Neural cell (in vitro differentiated cells): ENCODE measurements at regions not wholly inside any gene's neighbourhood (a gene's known extent, or its start where the extent isn't known, plus 50 kb on each side); places are given as distances from the start of the nearest gene placed in this dataset.

Experiments
- H2AFZ ChIP-seq: fragments of 200-600, 300-800 bp; sonication (generic), shearing (Covaris generic); 2 replicates; pipeline ENCODE4 v1.6.0; 2014; ENCODE audit warnings: low read depth, mild to moderate bottlenecking, antibody characterized with exemption, low read length, moderate library complexity
- H3F3A ChIP-seq: fragments of 200-600 bp; shearing (Covaris generic); 2 replicates; pipeline ENCODE4 v1.6.1; 2016; ENCODE audit warnings: mild to moderate bottlenecking, moderate library complexity, mixed read lengths, antibody characterized with exemption, low read length; ENCODE audit not compliant: insufficient read depth, poor library complexity, severe bottlenecking
- H3K27ac ChIP-seq: fragments of 200-600, 300-800 bp; sonication (generic), shearing (Covaris generic); 2 replicates; pipeline ENCODE4 v1.5.1; 2014; ENCODE audit warnings: mild to moderate bottlenecking, low read length, moderate library complexity
- H3K27me3 ChIP-seq: fragments of 300-800, 200-600 bp; sonication (generic), shearing (Covaris generic); 2 replicates; pipeline ENCODE4 v1.6.0; 2014; ENCODE audit warnings: mild to moderate bottlenecking, low read depth, low read length, moderate library complexity; ENCODE audit not compliant: insufficient read depth
- H3K36me3 ChIP-seq: fragments of 300-800, 200-600 bp; sonication (generic), shearing (Covaris generic); 2 replicates; pipeline ENCODE4 v1.5.1; 2014; ENCODE audit warnings: mild to moderate bottlenecking, antibody characterized with exemption, low read length, moderate library complexity; ENCODE audit not compliant: insufficient read depth
- H3K4me2 ChIP-seq: fragments of 300-800, 200-600 bp; sonication (generic), shearing (Covaris generic); 2 replicates; pipeline ENCODE4 v1.6.0; 2014; ENCODE audit warnings: mild to moderate bottlenecking, low read length
- H3K4me3 ChIP-seq: fragments of 300-800, 200-600 bp; sonication (generic), shearing (Covaris generic); 2 replicates; pipeline ENCODE4 v1.5.1; 2014; ENCODE audit warnings: mild to moderate bottlenecking, low read length, moderate library complexity
- H3K79me2 ChIP-seq: fragments of 200-600 bp; shearing (Covaris generic); replicated peaks from 2 replicates; pipeline ENCODE4 v1.6.0; 2014; ENCODE audit warnings: mild to moderate bottlenecking, low read length, moderate library complexity; ENCODE audit not compliant: insufficient read depth
- H3K9ac ChIP-seq: fragments of 300-800, 200-600 bp; sonication (generic), shearing (Covaris generic); 2 replicates; pipeline ENCODE4 v1.6.1; 2016; ENCODE audit warnings: mild to moderate bottlenecking, low read length, mixed read lengths
- H3K9me2 ChIP-seq: fragments of 200-600 bp; shearing (Covaris generic); 2 replicates; pipeline ENCODE4 v1.6.1; 2016; ENCODE audit warnings: mild to moderate bottlenecking, low read length, mixed read lengths; ENCODE audit not compliant: insufficient read depth
- H3K9me3 ChIP-seq: fragments of 200-600, 300-800 bp; sonication (generic), shearing (Covaris generic); 2 replicates; pipeline ENCODE4 v1.6.1; 2016; ENCODE audit warnings: mild to moderate bottlenecking, mixed run types, low read length, moderate library complexity, mixed read lengths
- H4K20me1 ChIP-seq: fragments of 200-600 bp; shearing (Covaris generic); 2 replicates; pipeline ENCODE4 v1.6.1; 2016; ENCODE audit warnings: mild to moderate bottlenecking, mixed run types; ENCODE audit not compliant: insufficient read depth
- EP300 ChIP-seq: fragments of 450-650 bp; conservative IDR thresholded peaks from 2 replicates; pipeline ENCODE4 v1.6.1; 2014; ENCODE audit warnings: antibody characterized with exemption, mild to moderate bottlenecking, moderate library complexity; ENCODE audit not compliant: poor library complexity, severe bottlenecking
- EZH2 ChIP-seq: fragments of 200-600, 300-800 bp; shearing (Covaris generic), sonication (generic); IDR thresholded peaks from 2 replicates; pipeline ENCODE4 v1.6.1; 2014; ENCODE audit warnings: antibody characterized with exemption, low read length, borderline replicate concordance, mild to moderate bottlenecking; ENCODE audit not compliant: insufficient read depth, poor library complexity, severe bottlenecking
- MXI1 ChIP-seq: fragments of 450-650 bp; conservative IDR thresholded peaks from 2 replicates; pipeline ENCODE4 v1.6.1; 2014; ENCODE audit warnings: antibody characterized with exemption, mild to moderate bottlenecking; ENCODE audit not compliant: poor library complexity, severe bottlenecking
- POLR2AphosphoS5 ChIP-seq: IDR thresholded peaks from 2 replicates; pipeline ENCODE4 v1.6.1; 2012
- RAD21 ChIP-seq: fragments of 450-650 bp; conservative IDR thresholded peaks from 2 replicates; pipeline ENCODE4 v1.6.1; 2014; ENCODE audit warnings: antibody characterized with exemption, mild to moderate bottlenecking, moderate library complexity
- SMC3 ChIP-seq: fragments of 450-650 bp; conservative IDR thresholded peaks from 2 replicates; pipeline ENCODE4 v1.6.1; 2014; ENCODE audit warnings: antibody characterized with exemption, mild to moderate bottlenecking, moderate library complexity; ENCODE audit not compliant: poor library complexity
- TAF1 ChIP-seq: IDR thresholded peaks from 2 replicates; pipeline ENCODE4 v1.6.1; 2012; ENCODE audit warnings: low read depth
- TF ChIP-seq, protein P1 (sequence below): fragments of 450-650 bp; IDR thresholded peaks from 2 replicates; pipeline ENCODE4 v1.5.1; 2014; ENCODE audit warnings: antibody characterized with exemption, mild to moderate bottlenecking, moderate library complexity; ENCODE audit not compliant: poor library complexity, severe bottlenecking
- TF ChIP-seq, protein P2 (sequence below): IDR thresholded peaks from 2 replicates; pipeline ENCODE4 v1.6.1; 2012; ENCODE audit warnings: borderline replicate concordance

- H3K36me3 ChIP-seq: no peaks in the 10 kb centered on the region
- no peak overlapping the region for H3K27ac ChIP-seq
- H3K9me3 ChIP-seq: peaks cover 7% of the 10 kb centered on the region
- H3K4me2 ChIP-seq: no peak overlapping the region
- TF ChIP-seq EZH2 (no peak), RAD21 (no peak), EP300 (no peak), MXI1 (no peak)
- H3K27me3 ChIP-seq: no peaks in the 10 kb centered on the region
- H3F3A ChIP-seq: no peaks in the 10 kb centered on the region
- no peaks in the 10 kb centered on the region for H3K79me2 ChIP-seq
- H3K4me3 ChIP-seq: no peak overlapping the region
- H3K9ac ChIP-seq: no peak overlapping the region
- H2AFZ ChIP-seq: no peak overlapping the region
- H4K20me1 ChIP-seq: no peaks in the 10 kb centered on the region
- no peaks in the 10 kb centered on the region for H3K9me2 ChIP-seq
Observed at GRCh38 chr10:111716032-111716431, 467.5 kb downstream of the GPAM start.

DNA sequence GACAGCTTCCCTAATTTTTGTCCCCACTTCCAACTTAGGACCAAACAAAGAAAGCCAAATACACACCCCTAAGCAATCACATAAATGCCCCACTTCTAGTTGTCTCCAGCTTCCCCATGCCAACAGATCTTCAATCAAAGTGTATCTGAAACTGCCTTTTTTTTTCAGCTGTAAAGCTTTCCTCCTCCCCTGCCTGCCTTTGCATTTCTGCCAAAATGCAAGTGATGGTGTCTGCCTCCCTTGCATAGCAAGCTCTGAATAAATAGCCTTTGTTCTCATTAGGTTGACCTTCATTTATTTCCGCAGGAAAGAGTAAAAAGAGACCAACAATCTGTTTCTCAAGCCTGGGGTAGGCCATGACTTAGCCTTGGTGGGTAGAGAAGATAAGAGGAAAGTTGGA, 459.4 kb downstream of the GPAM start:
- H3K4me2 ChIP-seq: no peak overlapping the region
- TF ChIP-seq SMC3: no peak
- no peak for TF ChIP-seq TAF1
- TF ChIP-seq, protein P1, sequence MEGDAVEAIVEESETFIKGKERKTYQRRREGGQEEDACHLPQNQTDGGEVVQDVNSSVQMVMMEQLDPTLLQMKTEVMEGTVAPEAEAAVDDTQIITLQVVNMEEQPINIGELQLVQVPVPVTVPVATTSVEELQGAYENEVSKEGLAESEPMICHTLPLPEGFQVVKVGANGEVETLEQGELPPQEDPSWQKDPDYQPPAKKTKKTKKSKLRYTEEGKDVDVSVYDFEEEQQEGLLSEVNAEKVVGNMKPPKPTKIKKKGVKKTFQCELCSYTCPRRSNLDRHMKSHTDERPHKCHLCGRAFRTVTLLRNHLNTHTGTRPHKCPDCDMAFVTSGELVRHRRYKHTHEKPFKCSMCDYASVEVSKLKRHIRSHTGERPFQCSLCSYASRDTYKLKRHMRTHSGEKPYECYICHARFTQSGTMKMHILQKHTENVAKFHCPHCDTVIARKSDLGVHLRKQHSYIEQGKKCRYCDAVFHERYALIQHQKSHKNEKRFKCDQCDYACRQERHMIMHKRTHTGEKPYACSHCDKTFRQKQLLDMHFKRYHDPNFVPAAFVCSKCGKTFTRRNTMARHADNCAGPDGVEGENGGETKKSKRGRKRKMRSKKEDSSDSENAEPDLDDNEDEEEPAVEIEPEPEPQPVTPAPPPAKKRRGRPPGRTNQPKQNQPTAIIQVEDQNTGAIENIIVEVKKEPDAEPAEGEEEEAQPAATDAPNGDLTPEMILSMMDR: no peak
- no peak for TF ChIP-seq EZH2
- TF ChIP-seq MXI1: no peak
- no peak for TF ChIP-seq RAD21
- TF ChIP-seq EP300: no peak
- H3K27ac ChIP-seq: no peak overlapping the region

DNA sequence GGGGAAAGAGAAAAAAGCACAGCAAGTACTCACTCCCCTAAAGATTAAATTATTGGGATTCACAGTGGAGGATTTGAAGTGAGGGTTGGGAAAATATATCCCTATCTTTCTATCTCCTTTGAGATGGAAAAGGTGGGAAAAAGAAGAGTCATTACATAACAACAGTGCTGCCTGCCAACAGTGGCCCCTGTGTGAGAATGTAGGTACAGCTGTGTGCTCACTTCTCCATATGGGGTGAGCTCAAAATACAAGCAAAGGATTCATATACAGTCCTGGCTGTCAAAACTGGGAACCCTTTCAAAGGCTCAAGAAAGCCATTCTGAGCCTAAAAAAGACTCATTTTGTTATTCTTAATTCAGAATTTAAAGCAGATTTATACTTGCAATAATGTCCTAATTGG, 458.5 kb downstream of the GPAM start:
- Histone ChIP-seq H3K4me2 (no peak overlapping the region), H4K20me1 (no peaks in the 10 kb centered on the region), H3K27ac (no peak overlapping the region), H2AFZ (no peak overlapping the region), H3K9ac (no peak overlapping the region), H3K79me2 (no peaks in the 10 kb centered on the region), H3K9me3 (no peaks in the 10 kb centered on the region), H3K36me3 (no peaks in the 10 kb centered on the region), H3K9me2 (no peaks in the 10 kb centered on the region), H3F3A (no peaks in the 10 kb centered on the region), H3K27me3 (no peaks in the 10 kb centered on the region), H3K4me3 (no peak overlapping the region)
- TF ChIP-seq SMC3: no peak
- TF ChIP-seq POLR2AphosphoS5: no peak
- TF ChIP-seq, protein P2, sequence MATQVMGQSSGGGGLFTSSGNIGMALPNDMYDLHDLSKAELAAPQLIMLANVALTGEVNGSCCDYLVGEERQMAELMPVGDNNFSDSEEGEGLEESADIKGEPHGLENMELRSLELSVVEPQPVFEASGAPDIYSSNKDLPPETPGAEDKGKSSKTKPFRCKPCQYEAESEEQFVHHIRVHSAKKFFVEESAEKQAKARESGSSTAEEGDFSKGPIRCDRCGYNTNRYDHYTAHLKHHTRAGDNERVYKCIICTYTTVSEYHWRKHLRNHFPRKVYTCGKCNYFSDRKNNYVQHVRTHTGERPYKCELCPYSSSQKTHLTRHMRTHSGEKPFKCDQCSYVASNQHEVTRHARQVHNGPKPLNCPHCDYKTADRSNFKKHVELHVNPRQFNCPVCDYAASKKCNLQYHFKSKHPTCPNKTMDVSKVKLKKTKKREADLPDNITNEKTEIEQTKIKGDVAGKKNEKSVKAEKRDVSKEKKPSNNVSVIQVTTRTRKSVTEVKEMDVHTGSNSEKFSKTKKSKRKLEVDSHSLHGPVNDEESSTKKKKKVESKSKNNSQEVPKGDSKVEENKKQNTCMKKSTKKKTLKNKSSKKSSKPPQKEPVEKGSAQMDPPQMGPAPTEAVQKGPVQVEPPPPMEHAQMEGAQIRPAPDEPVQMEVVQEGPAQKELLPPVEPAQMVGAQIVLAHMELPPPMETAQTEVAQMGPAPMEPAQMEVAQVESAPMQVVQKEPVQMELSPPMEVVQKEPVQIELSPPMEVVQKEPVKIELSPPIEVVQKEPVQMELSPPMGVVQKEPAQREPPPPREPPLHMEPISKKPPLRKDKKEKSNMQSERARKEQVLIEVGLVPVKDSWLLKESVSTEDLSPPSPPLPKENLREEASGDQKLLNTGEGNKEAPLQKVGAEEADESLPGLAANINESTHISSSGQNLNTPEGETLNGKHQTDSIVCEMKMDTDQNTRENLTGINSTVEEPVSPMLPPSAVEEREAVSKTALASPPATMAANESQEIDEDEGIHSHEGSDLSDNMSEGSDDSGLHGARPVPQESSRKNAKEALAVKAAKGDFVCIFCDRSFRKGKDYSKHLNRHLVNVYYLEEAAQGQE: no peak
- no peak for TF ChIP-seq RAD21
- no peak for TF ChIP-seq MXI1
- TF ChIP-seq EZH2: no peak
- TF ChIP-seq TAF1: no peak
- TF ChIP-seq, protein P1: no peak
- no peak for TF ChIP-seq EP300

More for the DNA sequence above, 459.4 kb downstream of the GPAM start:
- Histone ChIP-seq H3K79me2 (no peaks in the 10 kb centered on the region), H3K27me3 (no peaks in the 10 kb centered on the region), H3K36me3 (no peaks in the 10 kb centered on the region), H3K9ac (no peak overlapping the region), H3K9me3 (no peaks in the 10 kb centered on the region), H3K9me2 (no peaks in the 10 kb centered on the region), H3F3A (no peaks in the 10 kb centered on the region), H4K20me1 (no peaks in the 10 kb centered on the region), H2AFZ (no peak overlapping the region), H3K4me3 (no peak overlapping the region)
